Peyer's patch (tissue), 4 donors: ENCODE measurements at regions not wholly inside any gene's neighbourhood (a gene's known extent, or its start where the extent isn't known, plus 50 kb on each side); places are given as distances from the start of the nearest gene placed in this dataset.

Experiments used
- DNase-seq, 3 donors: peaks; one replicate each; pipeline ENCODE4 v3.0.0-alpha.2; 2017 to 2019
- H3K27ac ChIP-seq, 4 donors: fragments of 200-600 bp; sonication (generic); one replicate each; pipeline ENCODE4 v1.5.1; 2016 to 2019
- H3K27me3 ChIP-seq, 2 donors: fragments of 200-600 bp; sonication (generic); one replicate each; pipeline ENCODE4 v1.5.1; 2019
- H3K36me3 ChIP-seq, 3 donors: fragments of 200-600 bp; sonication (generic); one replicate each; pipeline ENCODE4 v1.5.1; 2016 to 2019
- H3K4me1 ChIP-seq, 4 donors: fragments of 200-600 bp; sonication (generic); one replicate each; pipeline ENCODE4 v1.5.1; 2016 to 2019
- H3K4me3 ChIP-seq, 4 donors: fragments of 200-600 bp; sonication (generic); 1 replicate in 3 of 4; 2 replicates in 1 of 4; pipeline ENCODE4 v1.5.1; 2016 to 2019; ENCODE audit warnings: mild to moderate bottlenecking in 1 of 4
- H3K9me3 ChIP-seq, 4 donors: fragments of 200-600 bp; sonication (generic); one replicate each; pipeline ENCODE4 v1.5.1; 2016 to 2019; ENCODE audit warnings: mild to moderate bottlenecking in 1 of 4
- POLR2A ChIP-seq, 2 donors: fragments of 450-650 bp; IDR thresholded peaks; one replicate each; pipeline ENCODE4 v1.5.1; 2017; ENCODE audit warnings: antibody characterized with exemption in 2 of 2, mild to moderate bottlenecking in 2 of 2, moderate library complexity in 2 of 2
- TF ChIP-seq, protein P1 (sequence below), 6 experiments: fragments of 450-650 bp in 4 of 6; fragments of 200-600 bp in 2 of 6; sonication (generic) in 1 of 6; IDR thresholded peaks; one replicate each; pipeline ENCODE4 v1.5.1; 2017 to 2019; ENCODE audit warnings: antibody characterized with exemption in 6 of 6, mild to moderate bottlenecking in 3 of 6, moderate library complexity in 1 of 6

DNA sequence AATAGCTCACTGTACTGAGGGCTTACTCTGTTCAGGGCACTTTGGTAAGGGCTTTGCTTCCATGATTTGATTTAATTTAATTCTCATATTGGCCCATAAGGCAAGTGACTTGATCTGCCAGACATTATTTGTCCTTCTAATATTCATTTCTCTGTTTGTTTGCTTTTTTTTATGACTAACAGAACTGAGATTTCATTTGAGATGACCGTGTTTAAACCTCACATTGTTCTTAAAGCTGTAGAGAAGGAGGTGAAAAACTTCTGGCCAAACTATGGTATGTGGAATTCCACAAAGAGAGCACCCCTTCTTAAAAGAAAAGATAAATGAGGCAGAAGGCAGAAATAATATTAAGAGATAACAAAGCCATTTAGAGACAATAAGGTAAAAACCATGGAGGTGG lies 775.6 kb upstream of the ACO1 start:
- Histone ChIP-seq H3K4me3 (no peak overlapping the region), H3K4me1 (no peaks in the 10 kb centered on the region), H3K36me3 (no peaks in the 10 kb centered on the region), H3K27ac (no peak overlapping the region), H3K9me3 (no peaks in the 10 kb centered on the region), H3K27me3 (no peaks in the 10 kb centered on the region)
- DNase-seq = no peak
- no peak for TF ChIP-seq POLR2A (IDR thresholded peaks at IDR 0.05)
- TF ChIP-seq, protein P1, sequence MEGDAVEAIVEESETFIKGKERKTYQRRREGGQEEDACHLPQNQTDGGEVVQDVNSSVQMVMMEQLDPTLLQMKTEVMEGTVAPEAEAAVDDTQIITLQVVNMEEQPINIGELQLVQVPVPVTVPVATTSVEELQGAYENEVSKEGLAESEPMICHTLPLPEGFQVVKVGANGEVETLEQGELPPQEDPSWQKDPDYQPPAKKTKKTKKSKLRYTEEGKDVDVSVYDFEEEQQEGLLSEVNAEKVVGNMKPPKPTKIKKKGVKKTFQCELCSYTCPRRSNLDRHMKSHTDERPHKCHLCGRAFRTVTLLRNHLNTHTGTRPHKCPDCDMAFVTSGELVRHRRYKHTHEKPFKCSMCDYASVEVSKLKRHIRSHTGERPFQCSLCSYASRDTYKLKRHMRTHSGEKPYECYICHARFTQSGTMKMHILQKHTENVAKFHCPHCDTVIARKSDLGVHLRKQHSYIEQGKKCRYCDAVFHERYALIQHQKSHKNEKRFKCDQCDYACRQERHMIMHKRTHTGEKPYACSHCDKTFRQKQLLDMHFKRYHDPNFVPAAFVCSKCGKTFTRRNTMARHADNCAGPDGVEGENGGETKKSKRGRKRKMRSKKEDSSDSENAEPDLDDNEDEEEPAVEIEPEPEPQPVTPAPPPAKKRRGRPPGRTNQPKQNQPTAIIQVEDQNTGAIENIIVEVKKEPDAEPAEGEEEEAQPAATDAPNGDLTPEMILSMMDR (IDR thresholded peaks at IDR 0.05) = no peak

DNA sequence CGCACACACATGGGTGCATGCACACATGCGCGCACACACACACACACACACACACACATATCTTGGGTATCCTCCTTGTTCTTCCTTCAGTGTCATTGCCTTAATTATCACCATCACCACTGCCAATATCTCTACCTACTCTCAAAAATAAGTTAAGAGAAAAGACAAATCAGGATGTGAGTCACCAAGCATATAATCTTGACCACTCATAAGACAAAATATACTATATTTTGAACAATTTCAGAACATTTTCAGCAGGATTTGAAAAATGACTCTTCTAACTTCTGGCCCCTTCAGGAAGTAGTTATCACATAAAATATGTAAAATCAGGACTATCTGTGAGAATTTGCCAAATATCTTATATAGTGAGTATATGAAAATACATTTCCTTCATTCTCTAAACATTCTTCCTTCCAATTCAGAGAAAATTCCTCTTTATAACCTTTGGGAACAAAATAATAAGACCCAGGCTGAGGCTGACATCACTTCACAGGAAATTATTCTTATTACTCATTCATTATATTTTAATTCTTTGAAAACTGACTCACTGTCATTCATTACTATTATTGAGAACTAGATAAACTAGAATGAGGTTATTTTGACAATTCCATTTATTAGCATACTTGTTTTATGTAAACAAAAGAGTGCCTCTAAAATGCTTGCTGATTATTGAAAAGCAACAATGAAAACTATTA lies 772.0 kb upstream of the ACO1 start:
- no peaks in the 10 kb centered on the region for H3K9me3 ChIP-seq
- H3K4me1 ChIP-seq = no peaks in the 10 kb centered on the region
- H3K36me3 ChIP-seq = no peaks in the 10 kb centered on the region
- H3K27me3 ChIP-seq = no peaks in the 10 kb centered on the region
- no peak for DNase-seq
- no peak overlapping the region for H3K4me3 ChIP-seq
- TF ChIP-seq, protein P1 (IDR thresholded peaks at IDR 0.05) = no peak
- no peak for TF ChIP-seq POLR2A (IDR thresholded peaks at IDR 0.05)
- H3K27ac ChIP-seq = no peak overlapping the region

DNA sequence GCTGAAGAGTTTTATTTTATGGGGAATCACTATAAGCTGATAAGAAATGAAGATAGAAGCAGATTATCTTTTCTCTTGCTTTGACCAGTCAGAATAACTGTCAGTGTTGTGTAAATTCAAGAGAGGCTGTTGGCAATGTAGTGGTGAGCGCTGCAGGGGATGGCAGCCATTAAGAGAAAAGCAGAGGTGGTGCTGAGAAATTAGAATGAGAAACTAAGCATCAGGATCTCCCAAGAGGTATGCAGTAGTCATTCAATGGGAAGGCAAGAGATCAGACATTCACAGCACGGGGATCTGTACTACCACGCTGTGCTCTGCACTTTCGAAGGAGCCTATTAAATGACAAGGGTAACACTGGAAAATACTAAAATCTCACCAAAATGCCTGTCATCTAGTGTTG lies 768.5 kb upstream of the ACO1 start:
- Histone ChIP-seq H3K27me3 (no peaks in the 10 kb centered on the region), H3K9me3 (no peaks in the 10 kb centered on the region), H3K4me3 (no peak overlapping the region), H3K4me1 (no peaks in the 10 kb centered on the region), H3K27ac (no peak overlapping the region), H3K36me3 (no peaks in the 10 kb centered on the region)
- TF ChIP-seq, protein P1 (IDR thresholded peaks at IDR 0.05) = no peak
- no peak for TF ChIP-seq POLR2A (IDR thresholded peaks at IDR 0.05)
- DNase-seq = no peak

DNA sequence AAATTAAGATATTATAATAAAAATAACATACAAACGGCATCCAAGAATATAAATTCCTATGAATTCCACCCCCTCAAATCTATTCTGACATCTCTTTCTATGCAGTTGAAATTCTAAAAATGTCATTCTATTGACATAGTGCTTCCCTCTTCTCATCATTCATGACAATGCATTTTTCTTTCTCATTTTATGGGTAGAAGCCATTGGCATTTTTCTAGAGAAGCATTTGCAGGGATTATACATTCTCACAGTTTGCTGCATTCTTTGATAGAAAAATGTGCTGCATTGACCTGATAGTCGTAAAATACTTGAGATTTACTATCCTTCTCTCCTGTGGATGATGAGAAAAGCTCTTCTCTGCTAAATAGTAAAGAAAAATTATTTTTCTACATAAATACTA lies 760.9 kb upstream of the ACO1 start:
- Histone ChIP-seq H3K4me3 (no peak overlapping the region), H3K4me1 (no peaks in the 10 kb centered on the region), H3K36me3 (no peaks in the 10 kb centered on the region), H3K27me3 (no peaks in the 10 kb centered on the region), H3K27ac (no peak overlapping the region), H3K9me3 (no peaks in the 10 kb centered on the region)
- no peak for DNase-seq
- TF ChIP-seq, protein P1 (IDR thresholded peaks at IDR 0.05) = no peak
- TF ChIP-seq POLR2A (IDR thresholded peaks at IDR 0.05) = no peak

DNA sequence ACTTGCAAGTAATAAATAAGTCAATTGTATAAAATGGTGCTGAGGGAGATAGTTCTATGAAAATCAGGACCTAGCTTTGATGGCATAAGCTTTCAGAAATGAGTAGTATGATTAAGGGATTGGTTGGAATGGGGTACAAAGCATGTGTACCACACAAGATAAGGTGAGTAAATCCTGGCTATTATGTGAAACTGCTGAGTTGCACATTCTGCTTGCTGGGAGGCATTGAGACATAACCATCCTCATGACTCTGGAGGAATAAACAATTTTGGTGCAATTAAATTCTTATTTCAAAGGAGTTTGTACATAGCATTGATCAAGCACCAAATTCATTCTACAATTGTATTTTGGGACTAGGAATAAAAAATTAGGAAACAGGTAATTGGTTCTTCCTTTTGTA lies 755.2 kb upstream of the ACO1 start:
- no peaks in the 10 kb centered on the region for H3K9me3 ChIP-seq
- no peak for DNase-seq
- TF ChIP-seq, protein P1 (IDR thresholded peaks at IDR 0.05) = no peak
- TF ChIP-seq POLR2A (IDR thresholded peaks at IDR 0.05) = no peak
- no peaks in the 10 kb centered on the region for H3K4me1 ChIP-seq
- H3K27ac ChIP-seq = no peak overlapping the region
- no peaks in the 10 kb centered on the region for H3K36me3 ChIP-seq
- H3K27me3 ChIP-seq = no peaks in the 10 kb centered on the region
- no peak overlapping the region for H3K4me3 ChIP-seq

DNA sequence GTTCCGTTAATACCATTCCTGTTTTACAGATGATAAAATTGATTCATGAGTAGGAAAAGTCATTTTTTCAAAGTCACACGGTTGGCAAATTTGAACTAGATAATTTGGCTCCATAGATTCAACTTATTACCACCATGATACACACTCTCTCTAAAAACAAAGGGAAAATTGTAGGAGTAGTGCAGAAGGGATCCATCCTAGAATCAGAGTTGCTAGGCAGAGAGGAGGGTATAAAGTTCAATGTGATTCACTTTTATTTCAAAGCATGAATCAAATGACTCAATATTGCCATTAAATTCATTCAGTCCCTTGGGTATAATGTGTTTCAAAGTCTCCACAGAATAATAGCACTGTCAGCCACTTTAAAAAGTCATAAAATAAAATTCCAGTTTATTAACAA lies 747.2 kb upstream of the ACO1 start:
- Histone ChIP-seq H3K27ac (no peak overlapping the region), H3K9me3 (no peaks in the 10 kb centered on the region), H3K27me3 (no peaks in the 10 kb centered on the region), H3K4me1 (no peaks in the 10 kb centered on the region), H3K4me3 (no peak overlapping the region), H3K36me3 (no peaks in the 10 kb centered on the region)
- no peak for DNase-seq
- TF ChIP-seq, protein P1 (IDR thresholded peaks at IDR 0.05) = no peak
- TF ChIP-seq POLR2A (IDR thresholded peaks at IDR 0.05) = no peak
